ENCODE measurements at regions not wholly inside any gene's neighbourhood (a gene's known extent, or its start where the extent isn't known, plus 50 kb on each side); places are given as distances from the start of the nearest gene placed in this dataset.

DNA sequence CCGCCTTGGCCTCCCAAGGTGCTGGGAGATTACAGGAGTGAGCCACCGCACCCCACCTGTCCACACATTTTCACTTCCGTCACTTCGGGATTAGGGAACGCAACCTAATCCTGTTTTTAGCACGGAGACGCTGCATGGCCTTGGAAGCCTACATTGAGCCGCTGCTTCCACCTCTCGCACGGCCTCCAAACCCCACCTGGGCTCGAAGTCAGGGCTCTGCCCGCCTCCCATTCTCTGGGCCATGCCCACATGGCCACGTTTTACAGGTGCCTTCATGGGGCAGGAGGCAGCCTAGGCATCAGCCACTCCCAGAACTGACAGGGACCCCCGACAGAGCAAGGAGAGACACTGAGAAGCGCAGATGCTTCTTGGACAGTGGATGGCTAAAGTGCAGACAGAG, 100.6 kb downstream of the OAT start:
- no peak for DNase-seq (ENCODE audit: low read depth, low spot score)
- TF ChIP-seq, protein P1, sequence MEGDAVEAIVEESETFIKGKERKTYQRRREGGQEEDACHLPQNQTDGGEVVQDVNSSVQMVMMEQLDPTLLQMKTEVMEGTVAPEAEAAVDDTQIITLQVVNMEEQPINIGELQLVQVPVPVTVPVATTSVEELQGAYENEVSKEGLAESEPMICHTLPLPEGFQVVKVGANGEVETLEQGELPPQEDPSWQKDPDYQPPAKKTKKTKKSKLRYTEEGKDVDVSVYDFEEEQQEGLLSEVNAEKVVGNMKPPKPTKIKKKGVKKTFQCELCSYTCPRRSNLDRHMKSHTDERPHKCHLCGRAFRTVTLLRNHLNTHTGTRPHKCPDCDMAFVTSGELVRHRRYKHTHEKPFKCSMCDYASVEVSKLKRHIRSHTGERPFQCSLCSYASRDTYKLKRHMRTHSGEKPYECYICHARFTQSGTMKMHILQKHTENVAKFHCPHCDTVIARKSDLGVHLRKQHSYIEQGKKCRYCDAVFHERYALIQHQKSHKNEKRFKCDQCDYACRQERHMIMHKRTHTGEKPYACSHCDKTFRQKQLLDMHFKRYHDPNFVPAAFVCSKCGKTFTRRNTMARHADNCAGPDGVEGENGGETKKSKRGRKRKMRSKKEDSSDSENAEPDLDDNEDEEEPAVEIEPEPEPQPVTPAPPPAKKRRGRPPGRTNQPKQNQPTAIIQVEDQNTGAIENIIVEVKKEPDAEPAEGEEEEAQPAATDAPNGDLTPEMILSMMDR (IDR thresholded peaks at IDR 0.05; ENCODE audit: insufficient read depth, low read length, missing control alignments) = no peak
- H3K4me3 ChIP-seq (ENCODE audit: low read depth, low read length) = no peak overlapping the region
- CTCF ChIA-PET = no interaction called here
- POLR2A ChIA-PET = no interaction called here

DNA sequence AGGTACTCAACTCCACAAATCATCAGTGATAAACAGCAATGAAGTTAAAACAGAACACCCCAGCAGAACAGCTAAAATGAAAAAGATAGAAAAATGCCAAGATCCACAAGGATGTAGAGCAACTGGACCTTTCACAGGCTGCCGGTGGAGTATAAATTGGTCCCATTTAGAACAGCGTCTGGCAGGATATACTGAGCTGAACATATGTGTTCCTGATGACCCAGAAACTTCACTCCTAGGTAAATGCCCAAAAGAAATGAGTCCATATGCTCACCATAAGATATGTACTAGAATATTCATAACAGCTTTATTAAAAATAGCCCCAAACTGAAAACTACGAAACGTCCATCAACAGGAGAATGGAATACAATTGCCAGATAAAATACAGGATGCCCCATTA, 102.4 kb downstream of the OAT start:
- TF ChIP-seq, protein P1 (IDR thresholded peaks at IDR 0.05; ENCODE audit: insufficient read depth, low read length, missing control alignments) = no peak
- POLR2A ChIA-PET = no interaction called here
- no peak for DNase-seq (ENCODE audit: low read depth, low spot score)
- CTCF ChIA-PET = interaction anchor here (0.9 to 1.0 kb wide), 2 partner anchors 9 to 321 kb away, joined by 3 read pairs; no protein-coding TSS in a partner anchor
- H3K4me3 ChIP-seq (ENCODE audit: low read depth, low read length) = no peak overlapping the region

DNA sequence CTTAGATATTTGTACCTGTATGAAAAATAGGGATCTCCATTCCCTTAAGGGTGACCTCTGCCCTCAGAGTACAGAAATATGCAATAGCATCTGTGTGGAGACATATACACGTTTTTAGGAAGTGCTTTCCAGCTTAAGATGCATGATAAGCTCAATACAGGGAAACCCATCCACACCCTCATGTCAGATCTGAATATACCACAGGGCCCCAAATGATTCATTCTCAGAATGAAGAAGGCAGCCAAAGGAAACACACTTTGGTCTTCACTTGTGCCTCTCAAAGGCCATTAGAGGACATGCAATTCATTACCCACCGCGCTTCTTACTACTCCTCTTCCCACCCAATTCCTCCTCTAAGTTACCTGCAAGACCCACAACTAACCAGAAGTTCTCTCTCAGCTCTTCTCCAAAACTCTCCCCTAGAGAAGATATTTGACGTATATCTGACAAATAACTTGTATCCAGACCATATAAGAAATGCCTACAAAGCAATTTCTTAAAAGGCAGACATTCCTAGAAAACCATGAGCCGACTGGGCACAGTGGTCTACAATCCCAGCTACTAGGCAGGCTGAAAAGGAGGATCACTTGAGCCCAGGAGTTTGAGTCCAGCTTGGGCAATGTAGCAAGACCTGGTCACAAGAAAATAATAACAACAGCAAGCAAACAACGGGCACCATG, 103.0 kb downstream of the OAT start:
- CTCF ChIA-PET = interaction anchor here (0.9 to 1.0 kb wide), 2 partner anchors 8 to 321 kb away, joined by 3 read pairs; no protein-coding TSS in a partner anchor
- TF ChIP-seq, protein P1 (IDR thresholded peaks at IDR 0.05; ENCODE audit: insufficient read depth, low read length, missing control alignments) = no peak
- POLR2A ChIA-PET = no interaction called here
- no peak overlapping the region for H3K4me3 ChIP-seq (ENCODE audit: low read depth, low read length)
- no peak for DNase-seq (ENCODE audit: low read depth, low spot score)

DNA sequence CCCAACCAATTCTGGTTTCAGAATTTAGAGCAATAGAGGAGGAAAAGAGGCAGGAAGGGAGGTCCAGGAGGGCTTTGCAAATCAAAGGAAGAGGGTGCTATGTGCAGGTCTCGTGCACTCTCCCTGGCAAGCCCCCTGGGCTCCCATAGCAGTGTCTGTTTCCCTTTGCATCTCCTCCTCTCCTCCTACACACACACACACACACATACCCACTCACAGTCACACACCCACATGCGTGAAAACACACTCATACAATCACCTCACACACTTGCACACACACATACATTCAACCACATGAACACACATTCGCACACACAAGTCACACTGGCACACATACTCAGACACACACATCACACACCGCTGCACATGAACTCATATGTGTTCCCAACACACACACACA, 105.3 kb downstream of the OAT start:
- TF ChIP-seq, protein P1 (IDR thresholded peaks at IDR 0.05; ENCODE audit: insufficient read depth, low read length, missing control alignments) = no peak
- ChIA-PET POLR2A (no interaction called here), CTCF (no interaction called here)
- H3K4me3 ChIP-seq (ENCODE audit: low read depth, low read length) = no peak overlapping the region
- no peak for DNase-seq (ENCODE audit: low read depth, low spot score)

DNA sequence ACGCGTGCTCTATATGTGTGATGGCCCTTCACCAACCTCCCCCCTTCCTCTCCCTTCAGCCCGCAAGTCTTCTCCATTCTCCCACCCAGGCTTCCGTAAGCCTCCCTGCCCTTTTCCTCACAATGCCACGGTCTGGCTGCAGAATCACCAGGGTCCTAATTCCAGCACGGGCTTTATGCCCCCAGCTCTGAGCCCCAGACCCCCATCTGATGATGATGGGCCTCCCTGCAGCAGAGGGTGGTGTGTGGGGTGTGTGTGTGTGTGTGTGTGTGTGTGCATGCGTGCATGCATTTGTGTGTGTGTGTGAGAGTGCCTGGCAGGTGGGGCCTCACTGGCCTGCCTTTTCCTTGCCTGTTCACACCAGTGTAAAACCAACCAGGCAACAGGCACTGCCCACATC, 109.9 kb downstream of the OAT start:
- TF ChIP-seq, protein P1 (IDR thresholded peaks at IDR 0.05; ENCODE audit: insufficient read depth, low read length, missing control alignments) = no peak
- DNase-seq (ENCODE audit: low read depth, low spot score) = no peak
- ChIA-PET CTCF (no interaction called here), POLR2A (no interaction called here)
- no peak overlapping the region for H3K4me3 ChIP-seq (ENCODE audit: low read depth, low read length)

DNA sequence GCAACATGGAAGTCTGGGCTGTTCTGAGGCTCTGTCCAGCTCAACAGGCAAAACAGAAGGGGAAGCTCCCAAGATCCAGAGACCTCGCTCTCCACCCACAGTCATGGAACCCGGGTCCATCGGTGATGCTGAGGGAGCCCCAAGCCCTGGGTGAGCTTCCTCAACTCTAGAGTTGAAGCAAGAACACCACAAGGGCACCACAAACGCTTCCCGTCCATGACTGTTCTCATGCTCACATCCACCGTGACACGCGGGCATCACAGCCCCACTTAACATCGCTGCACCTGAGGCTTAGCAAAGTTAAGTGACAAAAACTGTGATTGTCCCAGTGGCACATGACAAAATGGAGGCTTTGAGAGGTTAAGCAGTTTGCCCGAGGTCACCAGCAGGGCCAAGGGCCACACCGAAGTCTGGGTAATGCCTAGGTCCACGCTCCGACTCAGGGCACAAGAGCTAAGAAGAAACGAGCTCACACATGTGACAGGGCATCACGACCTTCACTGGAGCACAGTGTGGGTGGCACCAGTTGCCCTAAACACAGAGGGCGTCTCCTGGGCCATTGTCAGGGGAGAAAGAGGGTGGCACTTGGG, 110.6 kb downstream of the OAT start:
- no peak overlapping the region for H3K4me3 ChIP-seq (ENCODE audit: low read depth, low read length)
- POLR2A ChIA-PET = no interaction called here
- TF ChIP-seq, protein P1 (IDR thresholded peaks at IDR 0.05; ENCODE audit: insufficient read depth, low read length, missing control alignments) = no peak
- DNase-seq (ENCODE audit: low read depth, low spot score) = no peak
- CTCF ChIA-PET = interaction anchor here (0.9 to 1.1 kb wide), 2 partner anchors 8 to 14 kb away, joined by 3 read pairs; no protein-coding TSS in a partner anchor

Data from AG04449 (cell line).